B cell (primary cell): ENCODE measurements at regions not wholly inside any gene's neighbourhood (a gene's known extent, or its start where the extent isn't known, plus 50 kb on each side); places are given as distances from the start of the nearest gene placed in this dataset.

ENCODE experiments used
- CTCF ChIP-seq: fragments of 200-600 bp; IDR thresholded peaks from one replicate; pipeline ENCODE4 v1.8.0; 2022; ENCODE audit warnings: antibody characterized with exemption, mild to moderate bottlenecking
- EZH2 ChIP-seq: IDR thresholded peaks from 2 replicates; pipeline ENCODE4 v1.6.1; 2012; ENCODE audit warnings: borderline replicate concordance, low read depth, mild to moderate bottlenecking, moderate library complexity, low read length; ENCODE audit not compliant: insufficient read depth, poor library complexity, severe bottlenecking

DNA sequence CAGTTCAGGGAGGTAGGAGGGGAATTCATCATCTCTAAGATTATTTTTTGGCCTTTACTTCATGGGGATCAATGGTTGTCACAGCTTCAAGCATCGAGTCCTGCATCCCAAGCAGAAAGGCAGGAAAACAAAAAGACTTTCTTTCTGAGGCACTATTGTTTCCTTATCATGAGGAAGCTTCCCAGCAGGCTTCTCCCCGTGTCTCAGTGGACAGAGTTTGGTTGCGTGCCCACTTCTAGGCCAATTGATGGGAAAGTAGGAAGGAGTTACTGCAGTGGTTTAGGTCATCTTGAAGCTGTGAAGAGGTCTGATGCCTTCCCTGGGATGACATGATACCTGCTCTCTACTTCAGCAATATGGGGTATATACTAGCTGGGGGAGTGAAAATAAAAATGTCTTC is 175.3 kb upstream of the CDH13 start:
- no peak for TF ChIP-seq CTCF
- no peak for TF ChIP-seq EZH2
